SK-MEL-5 (cell line): ENCODE measurements at regions not wholly inside any gene's neighbourhood (a gene's known extent, or its start where the extent isn't known, plus 50 kb on each side); places are given as distances from the start of the nearest gene placed in this dataset.

Experiments
- DNase-seq: peaks from one replicate; pipeline ENCODE4 v3.0.0-alpha.2; 2016; ENCODE audit warnings: low read depth, low spot score
- in situ Hi-C: cut with HindIII; loops from 2 replicates; pipeline ENCODE4 v1.10.0; 2016; ENCODE audit warnings: low sequenced_read_pairs, high pct_unique_total_duplicates, low pct_unique_long_range_greater_than_20kb

GRCh38 chr3:111143-112069 lies 85.2 kb upstream of the CHL1 start:
- no peak for DNase-seq

GRCh38 chr3:112773-113172 lies 83.8 kb upstream of the CHL1 start:
- in situ Hi-C loops = no loop called here
- no peak for DNase-seq

More at GRCh38 chr3:111143-112069, 85.2 kb upstream of the CHL1 start:
- in situ Hi-C loops = no loop called here

GRCh38 chr3:118666-119065 lies 77.9 kb upstream of the CHL1 start:
- in situ Hi-C loops = no loop called here
- no peak for DNase-seq

GRCh38 chr3:123341-123740 lies 73.2 kb upstream of the CHL1 start:
- no peak for DNase-seq

GRCh38 chr3:124557-125179 lies 71.9 kb upstream of the CHL1 start:
- in situ Hi-C loops = no loop called here
- peak; percentile 65 for DNase-seq

More at GRCh38 chr3:123341-123740, 73.2 kb upstream of the CHL1 start:
- in situ Hi-C loops = no loop called here

- DNase-seq = no peak
- in situ Hi-C loops = no loop called here
Measured at GRCh38 chr3:128515-129172, 67.9 kb upstream of the CHL1 start.

- in situ Hi-C loops = no loop called here
- no peak for DNase-seq
Measured at GRCh38 chr3:131151-131888, 65.2 kb upstream of the CHL1 start.

GRCh38 chr3:132378-132777 lies 64.2 kb upstream of the CHL1 start:
- in situ Hi-C loops = no loop called here
- DNase-seq = no peak

- in situ Hi-C loops = no loop called here
- no peak for DNase-seq
Measured at GRCh38 chr3:132904-133303, 63.7 kb upstream of the CHL1 start.

GRCh38 chr3:140748-141330 lies 55.7 kb upstream of the CHL1 start:
- no peak for DNase-seq
- in situ Hi-C loops = no loop called here
